B cell (primary cell): ENCODE measurements at regions not wholly inside any gene's neighbourhood (a gene's known extent, or its start where the extent isn't known, plus 50 kb on each side); places are given as distances from the start of the nearest gene placed in this dataset.
"Not testable (repeated sequence)": the region's sequence is repeated elsewhere in the genome, so short reads cannot be mapped to it uniquely, and the experiment has no call there.

Experiments
- ATAC-seq: fragments of 200-7000 bp; cut with Tn5 transposase; one replicate; pipeline ENCODE4 v1.10.0; 2021; ENCODE audit warnings: low read depth, mild to moderate bottlenecking, moderate number of reproducible peaks, moderate library complexity
- CTCF ChIA-PET: fragments of 350-600 bp; sonication (Branson Sonifier 250); formaldehyde crosslinking; loops from one replicate; lab custom pipeline; 2021; ENCODE audit warnings: antibody characterized with exemption, inconsistent platforms; lab: Charles Lee
- POLR2A ChIA-PET: fragments of 350-600 bp; sonication (Branson Sonifier 250); formaldehyde crosslinking; loops from one replicate; lab custom pipeline; 2021; ENCODE audit warnings: antibody characterized with exemption; lab: Charles Lee
- DNase-seq: peaks from one replicate; pipeline ENCODE4 v3.0.0; 2013
- H2AFZ ChIP-seq: 2 replicates; pipeline ENCODE4 v1.6.1; 2012; ENCODE audit warnings: mild to moderate bottlenecking, low read depth, low read length; ENCODE audit not compliant: insufficient read depth, poor library complexity, severe bottlenecking
- H3K27ac ChIP-seq, 2 donors: 1 replicate in 1 of 2; 2 replicates in 1 of 2; pipeline ENCODE4 v1.5.1; 2012 to 2013; ENCODE audit warnings: low read length in 2 of 2, mild to moderate bottlenecking in 2 of 2, moderate library complexity in 1 of 2
- H3K27me3 ChIP-seq, 4 experiments: fragments of 200-600 bp in 1 of 4; sonication (generic) in 1 of 4; replicated peaks in 1 of 4; 1 replicate in 2 of 4; 2 replicates in 2 of 4; pipeline versions ENCODE4 v1.6.1 to v1.7.0; 2013 to 2016; ENCODE audit warnings: low read length in 3 of 4, mild to moderate bottlenecking in 2 of 4, mixed read lengths in 1 of 4, moderate library complexity in 1 of 4; ENCODE audit not compliant: insufficient read depth in 4 of 4, control insufficient read depth in 3 of 4; ENCODE audit errors: control extremely low read depth in 1 of 4
- H3K36me3 ChIP-seq, 2 experiments: replicated peaks in 1 of 2; 1 replicate in 1 of 2; 2 replicates in 1 of 2; pipeline versions ENCODE4 v1.6.1 to v1.7.1; 2013; ENCODE audit warnings: low read length in 1 of 2; ENCODE audit not compliant: insufficient read depth in 2 of 2, control insufficient read depth in 1 of 2; ENCODE audit errors: control extremely low read depth in 1 of 2, extremely low read depth in 1 of 2
- H3K4me1 ChIP-seq, 2 donors: fragments of 200-600 bp in 1 of 2; sonication (generic) in 1 of 2; 1 replicate in 1 of 2; 2 replicates in 1 of 2; pipeline versions ENCODE4 v1.5.1 to v1.6.1; 2013 to 2017; ENCODE audit warnings: low read length in 2 of 2; ENCODE audit not compliant: control insufficient read depth in 2 of 2, insufficient read depth in 2 of 2
- H3K4me2 ChIP-seq: replicated peaks from 2 replicates; pipeline ENCODE3; 2012; ENCODE audit warnings: mild to moderate bottlenecking, low read depth, low read length; ENCODE audit not compliant: poor library complexity, severe bottlenecking
- H3K4me3 ChIP-seq, 5 experiments: fragments of 200-600 bp in 1 of 5; sonication (generic) in 1 of 5; 1 replicate in 3 of 5; 2 replicates in 2 of 5; pipeline versions ENCODE4 v1.5.1 to v1.7.0; 2011 to 2016; ENCODE audit warnings: low read length in 4 of 5, mild to moderate bottlenecking in 4 of 5, low read depth in 2 of 5, control low read depth in 1 of 5, moderate library complexity in 1 of 5; ENCODE audit not compliant: insufficient read depth in 1 of 5; ENCODE audit errors: control extremely low read depth in 1 of 5, extremely low read depth in 1 of 5
- H3K79me2 ChIP-seq: fragments of 200-600 bp; sonication (generic); one replicate; pipeline ENCODE4 v1.6.0; 2016; ENCODE audit warnings: low read length; ENCODE audit not compliant: control insufficient read depth, insufficient read depth
- H3K9ac ChIP-seq: fragments of 200-600 bp; sonication (generic); 2 replicates; pipeline ENCODE4 v1.6.1; 2017; ENCODE audit warnings: mild to moderate bottlenecking, low read length, moderate library complexity
- H3K9me3 ChIP-seq, 3 donors: one replicate each; pipeline versions ENCODE4 v1.6.1 to v1.7.1; 2013; ENCODE audit warnings: low read length in 2 of 3; ENCODE audit not compliant: control insufficient read depth in 2 of 3, insufficient read depth in 1 of 3; ENCODE audit errors: control extremely low read depth in 1 of 3
- H4K20me1 ChIP-seq: 2 replicates; pipeline ENCODE4 v1.6.0; 2012; ENCODE audit warnings: mild to moderate bottlenecking, low read length; ENCODE audit not compliant: insufficient read depth, control insufficient read depth, poor library complexity, severe bottlenecking
- H3K27ac Mint-ChIP-seq: one replicate; pipeline ENCODE4 v1.8.0; 2021; ENCODE audit warnings: mixed read lengths
- H3K27me3 Mint-ChIP-seq: one replicate; pipeline ENCODE4 v1.8.0; 2021; ENCODE audit warnings: mixed read lengths
- H3K4me1 Mint-ChIP-seq: one replicate; pipeline ENCODE4 v1.8.0; 2021; ENCODE audit warnings: mixed read lengths
- H3K4me3 Mint-ChIP-seq: one replicate; pipeline ENCODE4 v1.8.0; 2021; ENCODE audit warnings: mixed read lengths
- H3K9me3 Mint-ChIP-seq: one replicate; pipeline ENCODE4 v1.8.0; 2022; ENCODE audit warnings: mixed read lengths; ENCODE audit not compliant: insufficient read depth
- EZH2 ChIP-seq: IDR thresholded peaks from 2 replicates; pipeline ENCODE4 v1.6.1; 2012; ENCODE audit warnings: borderline replicate concordance, low read depth, mild to moderate bottlenecking, moderate library complexity, low read length; ENCODE audit not compliant: insufficient read depth, poor library complexity, severe bottlenecking
- WGBS: methylation state at CpG from one replicate; pipeline ENCODE4 v1.1.5; 2013; ENCODE audit warnings: missing lambda C conversion rate; ENCODE audit not compliant: insufficient coverage; 5-methylcytosine and 5-hydroxymethylcytosine counted together
- intact Hi-C: fragments of 100-400 bp; cut with micrococcal nuclease; formaldehyde crosslinking; loops from one replicate; pipeline ENCODE4 v1.10.0; 2022
- TF ChIP-seq, protein P1 (sequence below): fragments of 200-600 bp; IDR thresholded peaks from one replicate; pipeline ENCODE4 v1.8.0; 2022; ENCODE audit warnings: antibody characterized with exemption, mild to moderate bottlenecking

DNA sequence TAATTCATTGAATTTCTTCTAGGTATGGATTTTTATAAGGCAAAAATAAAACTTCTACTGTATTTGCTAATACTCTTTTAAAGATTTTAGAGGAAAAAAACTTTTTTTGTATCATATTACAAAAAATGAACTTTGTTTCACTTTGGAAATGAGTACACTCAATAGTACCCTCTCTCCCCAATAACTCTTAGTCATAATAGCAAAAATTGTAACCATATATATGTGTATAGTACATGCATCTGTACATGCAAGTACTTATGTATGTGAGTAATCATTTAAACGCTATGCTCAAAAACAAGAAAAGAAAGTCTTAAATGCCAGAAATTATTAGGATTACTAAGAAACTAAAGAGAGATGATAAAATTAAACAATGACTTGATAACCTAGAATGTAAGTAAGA, 95.9 kb upstream of the HGF start:
- Histone ChIP-seq H3K4me3 (no peak overlapping the region), H3K9me3 (no peaks in the 10 kb centered on the region), H3K27ac (no peak overlapping the region), H3K4me2 (no peak overlapping the region), H2AFZ (no peak overlapping the region), H3K79me2 (no peaks in the 10 kb centered on the region), H3K4me1 (no peaks in the 10 kb centered on the region), H3K27me3 (no peaks in the 10 kb centered on the region), H3K36me3 (no peaks in the 10 kb centered on the region), H3K9ac (no peak overlapping the region), H4K20me1 (no peaks in the 10 kb centered on the region)
- H3K9me3 Mint-ChIP-seq = no peaks in the 10 kb centered on the region
- no peak for ATAC-seq
- POLR2A ChIA-PET = no interaction called here
- no peak for DNase-seq
- no CpG with 5 or more reads among the region's 1 CpG for WGBS
- no peak overlapping the region for H3K4me3 Mint-ChIP-seq
- TF ChIP-seq, protein P1, sequence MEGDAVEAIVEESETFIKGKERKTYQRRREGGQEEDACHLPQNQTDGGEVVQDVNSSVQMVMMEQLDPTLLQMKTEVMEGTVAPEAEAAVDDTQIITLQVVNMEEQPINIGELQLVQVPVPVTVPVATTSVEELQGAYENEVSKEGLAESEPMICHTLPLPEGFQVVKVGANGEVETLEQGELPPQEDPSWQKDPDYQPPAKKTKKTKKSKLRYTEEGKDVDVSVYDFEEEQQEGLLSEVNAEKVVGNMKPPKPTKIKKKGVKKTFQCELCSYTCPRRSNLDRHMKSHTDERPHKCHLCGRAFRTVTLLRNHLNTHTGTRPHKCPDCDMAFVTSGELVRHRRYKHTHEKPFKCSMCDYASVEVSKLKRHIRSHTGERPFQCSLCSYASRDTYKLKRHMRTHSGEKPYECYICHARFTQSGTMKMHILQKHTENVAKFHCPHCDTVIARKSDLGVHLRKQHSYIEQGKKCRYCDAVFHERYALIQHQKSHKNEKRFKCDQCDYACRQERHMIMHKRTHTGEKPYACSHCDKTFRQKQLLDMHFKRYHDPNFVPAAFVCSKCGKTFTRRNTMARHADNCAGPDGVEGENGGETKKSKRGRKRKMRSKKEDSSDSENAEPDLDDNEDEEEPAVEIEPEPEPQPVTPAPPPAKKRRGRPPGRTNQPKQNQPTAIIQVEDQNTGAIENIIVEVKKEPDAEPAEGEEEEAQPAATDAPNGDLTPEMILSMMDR = no peak
- TF ChIP-seq EZH2 = no peak
- CTCF ChIA-PET = no interaction called here
- H3K4me1 Mint-ChIP-seq = no peaks in the 10 kb centered on the region
- H3K27me3 Mint-ChIP-seq = no peaks in the 10 kb centered on the region
- H3K27ac Mint-ChIP-seq = no peak overlapping the region
- intact Hi-C loops = no loop called here

GRCh38 chr7:81859433-81859832, 89.6 kb upstream of the HGF start:
- H3K9ac ChIP-seq = no peak overlapping the region
- ATAC-seq (no peak), DNase-seq (no peak)
- CTCF ChIA-PET = no interaction called here
- Mint-ChIP-seq H3K4me3 (no peak overlapping the region), H3K27ac (no peak overlapping the region), H3K4me1 (no peaks in the 10 kb centered on the region), H3K9me3 (no peaks in the 10 kb centered on the region), H3K27me3 (no peaks in the 10 kb centered on the region)
- no peak overlapping the region for H3K27ac ChIP-seq
- H2AFZ ChIP-seq = no peak overlapping the region
- 83% methylated on average over 1 of the region's 4 CpGs for WGBS
- no peaks in the 10 kb centered on the region for H3K36me3 ChIP-seq
- H4K20me1 ChIP-seq = no peaks in the 10 kb centered on the region
- H3K9me3 ChIP-seq = no peaks in the 10 kb centered on the region
- no peaks in the 10 kb centered on the region for H3K79me2 ChIP-seq
- H3K4me3 ChIP-seq = no peak overlapping the region
- intact Hi-C loops = no loop called here
- no peak overlapping the region for H3K4me2 ChIP-seq
- POLR2A ChIA-PET = no interaction called here
- TF ChIP-seq EZH2 = no peak
- TF ChIP-seq, protein P1 = no peak
- no peaks in the 10 kb centered on the region for H3K4me1 ChIP-seq
- H3K27me3 ChIP-seq = no peaks in the 10 kb centered on the region

GRCh38 chr7:81858820-81859219, 89.0 kb upstream of the HGF start:
- H3K27me3 ChIP-seq, H3K4me1 ChIP-seq, H3K4me2 ChIP-seq, H3K27ac ChIP-seq, POLR2A ChIA-PET, H2AFZ ChIP-seq, H3K9me3 Mint-ChIP-seq, H4K20me1 ChIP-seq, H3K4me3 Mint-ChIP-seq, DNase-seq, H3K27me3 Mint-ChIP-seq, CTCF ChIA-PET, ATAC-seq, H3K9me3 ChIP-seq, H3K9ac ChIP-seq, intact Hi-C loops, H3K4me1 Mint-ChIP-seq, H3K4me3 ChIP-seq, H3K27ac Mint-ChIP-seq, H3K36me3 ChIP-seq, H3K79me2 ChIP-seq: not testable (repeated sequence)
- 86% methylated on average over 3 of the region's 5 CpGs for WGBS
